K562 (cell line): ENCODE measurements at regions not wholly inside any gene's neighbourhood (a gene's known extent, or its start where the extent isn't known, plus 50 kb on each side); places are given as distances from the start of the nearest gene placed in this dataset.

ENCODE experiments used
- ARNT ChIP-seq, 2 experiments: fragments of 450-650 bp; IDR thresholded peaks; 2 replicates each; pipeline ENCODE4 v1.6.1; 2016; ENCODE audit warnings: mild to moderate bottlenecking in 1 of 2
- DPF2 ChIP-seq: fragments of 450-650 bp; IDR thresholded peaks from 2 replicates; pipeline ENCODE4 v1.6.1; 2016
- GATAD2B ChIP-seq: fragments of 450-650 bp; IDR thresholded peaks from 2 replicates; pipeline ENCODE4 v1.6.1; 2017; ENCODE audit warnings: mild to moderate bottlenecking, borderline replicate concordance
- HDAC3 ChIP-seq: fragments of 450-650 bp; IDR thresholded peaks from 2 replicates; pipeline ENCODE4 v1.6.1; 2018; ENCODE audit warnings: borderline replicate concordance, mild to moderate bottlenecking, moderate library complexity; ENCODE audit not compliant: partially characterized antibody
- IFI16 ChIP-seq: fragments of 250-450 bp; sonication (Bioruptor Pico); IDR thresholded peaks from 2 replicates; pipeline ENCODE4 v2.1.2; 2022; ENCODE audit warnings: mild to moderate bottlenecking, inconsistent platforms
- LARP7 ChIP-seq: fragments of 450-650 bp; IDR thresholded peaks from 2 replicates; pipeline ENCODE4 v1.6.1; 2016
- LEF1 ChIP-seq: fragments of 450-650 bp; IDR thresholded peaks from 2 replicates; pipeline ENCODE4 v1.6.1; 2016; ENCODE audit warnings: mild to moderate bottlenecking
- NCOA2 ChIP-seq, 2 experiments: fragments of 450-650 bp; IDR thresholded peaks; 2 replicates each; pipeline ENCODE4 v1.6.1; 2018; ENCODE audit warnings: mild to moderate bottlenecking in 2 of 2, moderate library complexity in 1 of 2; ENCODE audit not compliant: partially characterized antibody in 2 of 2
- NCOR1 ChIP-seq: fragments of 450-650 bp; IDR thresholded peaks from 2 replicates; pipeline ENCODE4 v1.6.1; 2016; ENCODE audit warnings: mild to moderate bottlenecking, moderate library complexity
- PTTG1 ChIP-seq: fragments of 450-650 bp; IDR thresholded peaks from 2 replicates; pipeline ENCODE4 v1.6.1; 2016; ENCODE audit warnings: low read depth, mild to moderate bottlenecking, missing genetic modification characterization, missing compliant biosample characterization
- RBBP5 ChIP-seq: fragments of 200-600 bp; sonication (generic); IDR thresholded peaks from 2 replicates; pipeline ENCODE4 v1.6.1; 2012; ENCODE audit warnings: borderline replicate concordance, mild to moderate bottlenecking, low read length, control low read depth, inconsistent platforms; ENCODE audit not compliant: insufficient read depth, poor library complexity, severe bottlenecking
- TCF3 ChIP-seq: sonication (generic); formaldehyde crosslinking; IDR thresholded peaks from 2 replicates; pipeline ENCODE4 v1.4.0; 2020; ENCODE audit warnings: mild to moderate bottlenecking, missing genetic modification reagents
- TCFL5 ChIP-seq: fragments of 250-450 bp; sonication (Bioruptor Pico); conservative IDR thresholded peaks from 2 replicates; pipeline ENCODE4 v1.6.1; 2021; ENCODE audit warnings: mild to moderate bottlenecking, moderate library complexity, matching md5 sums
- ZNF224 ChIP-seq: sonication (generic); formaldehyde crosslinking; IDR thresholded peaks from 2 replicates; pipeline ENCODE4 v1.8.0; 2022; ENCODE audit warnings: mild to moderate bottlenecking, missing genetic modification reagents
- ZNF384 ChIP-seq: IDR thresholded peaks from 2 replicates; pipeline ENCODE4 v1.6.1; 2012; ENCODE audit warnings: low read depth, low read length, improper control_type of control experiment
- ZNF77 ChIP-seq: fragments of 250-450 bp; sonication (Bioruptor Pico); IDR thresholded peaks from 2 replicates; pipeline ENCODE4 v1.5.0; 2020
- ZNF830 ChIP-seq: fragments of 250-450 bp; sonication (Bioruptor Pico); IDR thresholded peaks from 2 replicates; pipeline ENCODE4 v1.5.0; 2021; ENCODE audit warnings: mild to moderate bottlenecking
- TF ChIP-seq, protein P1 (sequence below): fragments of 250-450 bp; sonication (Bioruptor Pico); IDR thresholded peaks from 2 replicates; pipeline ENCODE4 v1.4.0; 2020; ENCODE audit warnings: mild to moderate bottlenecking, moderate library complexity, borderline replicate concordance
- TF ChIP-seq, protein P2 (sequence below): fragments of 250-450 bp; sonication (Bioruptor Pico); IDR thresholded peaks from 2 replicates; pipeline ENCODE4 v1.4.0; 2020
- TF ChIP-seq, protein P3 (sequence below): IDR thresholded peaks from 2 replicates; pipeline ENCODE4 v1.6.1; 2016; ENCODE audit warnings: missing genetic modification characterization, missing compliant biosample characterization
- TF ChIP-seq, protein P4 (sequence below): sonication (generic); formaldehyde crosslinking; IDR thresholded peaks from 2 replicates; pipeline ENCODE4 v1.9.0; 2022; ENCODE audit warnings: mild to moderate bottlenecking, missing genetic modification reagents

DNA sequence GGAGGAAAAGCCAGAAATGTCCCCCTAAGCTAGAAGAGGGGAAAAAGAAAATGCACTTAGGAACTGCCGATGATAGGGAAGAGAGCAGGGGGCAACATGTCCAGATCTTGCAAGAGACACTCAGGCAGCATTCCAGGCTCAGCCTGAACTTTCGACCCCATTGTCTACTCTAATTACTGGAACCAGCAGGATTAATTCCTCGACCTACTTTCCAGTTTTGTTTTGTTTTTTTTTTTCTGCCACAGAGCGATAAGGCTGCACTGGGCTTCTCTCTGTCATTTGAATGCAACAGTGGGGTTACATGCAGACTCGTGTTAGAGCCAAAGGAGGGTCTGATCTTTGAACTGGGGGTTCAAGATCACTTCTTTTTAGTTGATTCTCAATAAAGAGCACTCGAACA lies 68.7 kb upstream of the MED13L start (continued):
- TF ChIP-seq, protein P1, sequence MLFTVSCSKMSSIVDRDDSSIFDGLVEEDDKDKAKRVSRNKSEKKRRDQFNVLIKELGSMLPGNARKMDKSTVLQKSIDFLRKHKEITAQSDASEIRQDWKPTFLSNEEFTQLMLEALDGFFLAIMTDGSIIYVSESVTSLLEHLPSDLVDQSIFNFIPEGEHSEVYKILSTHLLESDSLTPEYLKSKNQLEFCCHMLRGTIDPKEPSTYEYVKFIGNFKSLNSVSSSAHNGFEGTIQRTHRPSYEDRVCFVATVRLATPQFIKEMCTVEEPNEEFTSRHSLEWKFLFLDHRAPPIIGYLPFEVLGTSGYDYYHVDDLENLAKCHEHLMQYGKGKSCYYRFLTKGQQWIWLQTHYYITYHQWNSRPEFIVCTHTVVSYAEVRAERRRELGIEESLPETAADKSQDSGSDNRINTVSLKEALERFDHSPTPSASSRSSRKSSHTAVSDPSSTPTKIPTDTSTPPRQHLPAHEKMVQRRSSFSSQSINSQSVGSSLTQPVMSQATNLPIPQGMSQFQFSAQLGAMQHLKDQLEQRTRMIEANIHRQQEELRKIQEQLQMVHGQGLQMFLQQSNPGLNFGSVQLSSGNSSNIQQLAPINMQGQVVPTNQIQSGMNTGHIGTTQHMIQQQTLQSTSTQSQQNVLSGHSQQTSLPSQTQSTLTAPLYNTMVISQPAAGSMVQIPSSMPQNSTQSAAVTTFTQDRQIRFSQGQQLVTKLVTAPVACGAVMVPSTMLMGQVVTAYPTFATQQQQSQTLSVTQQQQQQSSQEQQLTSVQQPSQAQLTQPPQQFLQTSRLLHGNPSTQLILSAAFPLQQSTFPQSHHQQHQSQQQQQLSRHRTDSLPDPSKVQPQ = no peak
- TF ChIP-seq ZNF830 = no peak
- TF ChIP-seq ZNF384 = peak; percentile 88
- peak; percentile 77 for TF ChIP-seq LEF1
- TF ChIP-seq IFI16 (CRISPR knock-in tag) = no peak
- TF ChIP-seq NCOA2 (IDR thresholded peaks at IDR 0.05; ENCODE audit: partially characterized antibody in 2 of 2) = peak in 1 of 2 experiments; percentile 12
- TF ChIP-seq HDAC3 = peak; percentile 44
- no peak for TF ChIP-seq GATAD2B
- TF ChIP-seq ARNT (IDR thresholded peaks at IDR 0.05) = peak in 1 of 2 experiments; percentile 50; a peak in 1 of 4 replicates
- no peak for TF ChIP-seq LARP7
- peak; percentile 73; the same call in 1 of the 2 replicates for TF ChIP-seq DPF2
- no peak for TF ChIP-seq ZNF224 (CRISPR knock-in tag)
- TF ChIP-seq, protein P2, sequence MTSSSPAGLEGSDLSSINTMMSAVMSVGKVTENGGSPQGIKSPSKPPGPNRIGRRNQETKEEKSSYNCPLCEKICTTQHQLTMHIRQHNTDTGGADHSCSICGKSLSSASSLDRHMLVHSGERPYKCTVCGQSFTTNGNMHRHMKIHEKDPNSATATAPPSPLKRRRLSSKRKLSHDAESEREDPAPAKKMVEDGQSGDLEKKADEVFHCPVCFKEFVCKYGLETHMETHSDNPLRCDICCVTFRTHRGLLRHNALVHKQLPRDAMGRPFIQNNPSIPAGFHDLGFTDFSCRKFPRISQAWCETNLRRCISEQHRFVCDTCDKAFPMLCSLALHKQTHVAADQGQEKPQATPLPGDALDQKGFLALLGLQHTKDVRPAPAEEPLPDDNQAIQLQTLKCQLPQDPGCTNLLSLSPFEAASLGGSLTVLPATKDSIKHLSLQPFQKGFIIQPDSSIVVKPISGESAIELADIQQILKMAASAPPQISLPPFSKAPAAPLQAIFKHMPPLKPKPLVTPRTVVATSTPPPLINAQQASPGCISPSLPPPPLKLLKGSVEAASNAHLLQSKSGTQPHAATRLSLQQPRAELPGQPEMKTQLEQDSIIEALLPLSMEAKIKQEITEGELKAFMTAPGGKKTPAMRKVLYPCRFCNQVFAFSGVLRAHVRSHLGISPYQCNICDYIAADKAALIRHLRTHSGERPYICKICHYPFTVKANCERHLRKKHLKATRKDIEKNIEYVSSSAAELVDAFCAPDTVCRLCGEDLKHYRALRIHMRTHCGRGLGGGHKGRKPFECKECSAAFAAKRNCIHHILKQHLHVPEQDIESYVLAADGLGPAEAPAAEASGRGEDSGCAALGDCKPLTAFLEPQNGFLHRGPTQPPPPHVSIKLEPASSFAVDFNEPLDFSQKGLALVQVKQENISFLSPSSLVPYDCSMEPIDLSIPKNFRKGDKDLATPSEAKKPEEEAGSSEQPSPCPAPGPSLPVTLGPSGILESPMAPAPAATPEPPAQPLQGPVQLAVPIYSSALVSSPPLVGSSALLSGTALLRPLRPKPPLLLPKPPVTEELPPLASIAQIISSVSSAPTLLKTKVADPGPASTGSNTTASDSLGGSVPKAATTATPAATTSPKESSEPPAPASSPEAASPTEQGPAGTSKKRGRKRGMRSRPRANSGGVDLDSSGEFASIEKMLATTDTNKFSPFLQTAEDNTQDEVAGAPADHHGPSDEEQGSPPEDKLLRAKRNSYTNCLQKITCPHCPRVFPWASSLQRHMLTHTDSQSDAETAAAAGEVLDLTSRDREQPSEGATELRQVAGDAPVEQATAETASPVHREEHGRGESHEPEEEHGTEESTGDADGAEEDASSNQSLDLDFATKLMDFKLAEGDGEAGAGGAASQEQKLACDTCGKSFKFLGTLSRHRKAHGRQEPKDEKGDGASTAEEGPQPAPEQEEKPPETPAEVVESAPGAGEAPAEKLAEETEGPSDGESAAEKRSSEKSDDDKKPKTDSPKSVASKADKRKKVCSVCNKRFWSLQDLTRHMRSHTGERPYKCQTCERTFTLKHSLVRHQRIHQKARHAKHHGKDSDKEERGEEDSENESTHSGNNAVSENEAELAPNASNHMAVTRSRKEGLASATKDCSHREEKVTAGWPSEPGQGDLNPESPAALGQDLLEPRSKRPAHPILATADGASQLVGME (CRISPR knock-in tag) = no peak
- no peak for TF ChIP-seq PTTG1 (tag)
- TF ChIP-seq, protein P3, sequence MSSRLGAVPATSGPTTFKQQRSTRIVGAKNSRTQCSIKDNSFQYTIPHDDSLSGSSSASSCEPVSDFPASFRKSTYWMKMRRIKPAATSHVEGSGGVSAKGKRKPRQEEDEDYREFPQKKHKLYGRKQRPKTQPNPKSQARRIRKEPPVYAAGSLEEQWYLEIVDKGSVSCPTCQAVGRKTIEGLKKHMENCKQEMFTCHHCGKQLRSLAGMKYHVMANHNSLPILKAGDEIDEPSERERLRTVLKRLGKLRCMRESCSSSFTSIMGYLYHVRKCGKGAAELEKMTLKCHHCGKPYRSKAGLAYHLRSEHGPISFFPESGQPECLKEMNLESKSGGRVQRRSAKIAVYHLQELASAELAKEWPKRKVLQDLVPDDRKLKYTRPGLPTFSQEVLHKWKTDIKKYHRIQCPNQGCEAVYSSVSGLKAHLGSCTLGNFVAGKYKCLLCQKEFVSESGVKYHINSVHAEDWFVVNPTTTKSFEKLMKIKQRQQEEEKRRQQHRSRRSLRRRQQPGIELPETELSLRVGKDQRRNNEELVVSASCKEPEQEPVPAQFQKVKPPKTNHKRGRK = no peak
- no peak for TF ChIP-seq RBBP5
- no peak for TF ChIP-seq TCFL5 (CRISPR knock-in tag)
- peak; percentile 76 for TF ChIP-seq NCOR1
- no peak for TF ChIP-seq ZNF77 (CRISPR knock-in tag)
- TF ChIP-seq, protein P4, sequence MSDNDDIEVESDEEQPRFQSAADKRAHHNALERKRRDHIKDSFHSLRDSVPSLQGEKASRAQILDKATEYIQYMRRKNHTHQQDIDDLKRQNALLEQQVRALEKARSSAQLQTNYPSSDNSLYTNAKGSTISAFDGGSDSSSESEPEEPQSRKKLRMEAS (CRISPR knock-in tag) = no peak
- peak; percentile 46; the same call in 1 of the 2 replicates for TF ChIP-seq TCF3 (CRISPR knock-in tag)
